T-cell (primary cell): ENCODE measurements at regions not wholly inside any gene's neighbourhood (a gene's known extent, or its start where the extent isn't known, plus 50 kb on each side); places are given as distances from the start of the nearest gene placed in this dataset.
"Not testable (repeated sequence)": the region's sequence is repeated elsewhere in the genome, so short reads cannot be mapped to it uniquely, and the experiment has no call there.

ENCODE experiments used
- ATAC-seq, 4 experiments: fragments of 200-7000 bp in 3 of 4; fragments of 150-1000 bp in 1 of 4; cut with Tn5 transposase; replicated peaks in 1 of 4; 1 replicate in 3 of 4; 2 replicates in 1 of 4; pipeline ENCODE4 v1.10.0; 2021; ENCODE audit warnings: moderate library complexity in 3 of 4, mild to moderate bottlenecking in 2 of 4, moderate number of reproducible peaks in 1 of 4
- CTCF ChIA-PET, 2 donors: fragments of 300-600 bp; sonication (Branson Sonifier 250); formaldehyde crosslinking; loops; one replicate each; lab custom pipeline; 2022; ENCODE audit warnings: antibody characterized with exemption in 2 of 2; lab: Charles Lee
- POLR2A ChIA-PET, 2 donors: fragments of 300-600 bp; sonication (Branson Sonifier 250); formaldehyde crosslinking; loops; one replicate each; lab custom pipeline; 2022; ENCODE audit warnings: antibody characterized with exemption in 2 of 2; lab: Charles Lee
- DNase-seq, 35 experiments: peaks; one replicate each; pipeline versions ENCODE4 v3.0.0 to v3.0.0-alpha.2; 2013 to 2023
- H3K27ac ChIP-seq: one replicate; pipeline ENCODE4 v1.5.1; 2013; ENCODE audit warnings: low read length
- H3K27me3 ChIP-seq, 2 experiments: replicated peaks in 1 of 2; 1 replicate in 1 of 2; 2 replicates in 1 of 2; pipeline versions ENCODE4 v1.6.1 to v1.7.0; 2013; ENCODE audit warnings: low read length in 1 of 2, mixed read lengths in 1 of 2; ENCODE audit not compliant: control insufficient read depth in 2 of 2, insufficient read depth in 2 of 2; ENCODE audit errors: extremely low read depth in 1 of 2
- H3K36me3 ChIP-seq, 2 donors: 1 replicate in 1 of 2; 2 replicates in 1 of 2; pipeline versions ENCODE4 v1.6.1 to v1.7.0; 2013; ENCODE audit warnings: low read length in 1 of 2; ENCODE audit not compliant: control insufficient read depth in 2 of 2, insufficient read depth in 1 of 2; ENCODE audit errors: extremely low read depth in 1 of 2
- H3K4me1 ChIP-seq, 2 experiments: 1 replicate in 1 of 2; 2 replicates in 1 of 2; pipeline versions ENCODE4 v1.6.1 to v1.7.0; 2013; ENCODE audit warnings: low read length in 2 of 2, mixed read lengths in 1 of 2; ENCODE audit not compliant: insufficient read depth in 2 of 2, control insufficient read depth in 1 of 2; ENCODE audit errors: extremely low read depth in 1 of 2
- H3K4me3 ChIP-seq, 2 donors: 1 replicate in 1 of 2; 2 replicates in 1 of 2; pipeline versions ENCODE4 v1.5.1 to v1.7.0; 2013; ENCODE audit warnings: mild to moderate bottlenecking in 2 of 2, low read length in 1 of 2, moderate library complexity in 1 of 2; ENCODE audit not compliant: control insufficient read depth in 1 of 2; ENCODE audit errors: extremely low read depth in 1 of 2
- H3K9me3 ChIP-seq: 2 replicates; pipeline ENCODE4 v1.7.0; 2013
- H3K27ac Mint-ChIP-seq, 2 donors: one replicate each; pipeline ENCODE4 v1.8.0; 2020 to 2021; ENCODE audit warnings: mild to moderate bottlenecking in 2 of 2, mixed read lengths in 2 of 2
- H3K27me3 Mint-ChIP-seq, 2 donors: one replicate each; pipeline ENCODE4 v1.8.0; 2021 to 2022; ENCODE audit warnings: mixed read lengths in 2 of 2
- H3K36me3 Mint-ChIP-seq: one replicate; pipeline ENCODE4 v1.8.0; 2021; ENCODE audit warnings: mixed read lengths
- H3K4me1 Mint-ChIP-seq, 3 donors: one replicate each; pipeline ENCODE4 v1.8.0; 2020 to 2022; ENCODE audit warnings: mixed read lengths in 3 of 3, mild to moderate bottlenecking in 1 of 3
- H3K4me3 Mint-ChIP-seq, 3 donors: one replicate each; pipeline ENCODE4 v1.8.0; 2020 to 2022; ENCODE audit warnings: mild to moderate bottlenecking in 3 of 3, mixed read lengths in 3 of 3, moderate library complexity in 3 of 3
- H3K9me3 Mint-ChIP-seq, 3 donors: one replicate each; pipeline ENCODE4 v1.8.0; 2020 to 2022; ENCODE audit warnings: mixed read lengths in 3 of 3
- WGBS: methylation state at CpG from one replicate; pipeline ENCODE4 v1.1.5; 2013; ENCODE audit warnings: missing lambda C conversion rate; ENCODE audit not compliant: insufficient coverage; 5-methylcytosine and 5-hydroxymethylcytosine counted together

- ChIA-PET POLR2A (no interaction called here), CTCF (no interaction called here)
- Mint-ChIP-seq H3K4me1 (no peaks in the 10 kb centered on the region), H3K36me3 (no peaks in the 10 kb centered on the region), H3K27ac (no peak overlapping the region), H3K4me3 (no peak overlapping the region), H3K27me3 (no peaks in the 10 kb centered on the region), H3K9me3 (peaks cover 5 to 10% (median 9%) of the 10 kb centered on the region in 3 donors)
- Histone ChIP-seq H3K4me3 (no peak overlapping the region), H3K36me3 (no peaks in the 10 kb centered on the region), H3K4me1 (no peaks in the 10 kb centered on the region), H3K27me3 (no peaks in the 10 kb centered on the region), H3K9me3 (no peaks in the 10 kb centered on the region), H3K27ac (no peak overlapping the region)
- WGBS: 82% methylated on average over 5 of the region's 6 CpGs
- no peak for ATAC-seq
- DNase-seq: no peak
Measured at GRCh38 chr2:41033127-41033526, 581.2 kb upstream of the SLC8A1 start.

- H3K27ac Mint-ChIP-seq: no peak overlapping the region
- ATAC-seq: no peak
- Histone ChIP-seq H3K4me3 (no peak overlapping the region), H3K27me3 (no peaks in the 10 kb centered on the region), H3K36me3 (no peaks in the 10 kb centered on the region), H3K27ac (no peak overlapping the region), H3K9me3 (no peaks in the 10 kb centered on the region), H3K4me1 (no peaks in the 10 kb centered on the region)
- H3K27me3 Mint-ChIP-seq: no peaks in the 10 kb centered on the region
- POLR2A ChIA-PET: no interaction called here
- no peaks in the 10 kb centered on the region for H3K36me3 Mint-ChIP-seq
- peaks cover 2 to 8% (median 7%) of the 10 kb centered on the region in 3 donors for H3K9me3 Mint-ChIP-seq
- H3K4me1 Mint-ChIP-seq: no peaks in the 10 kb centered on the region
- DNase-seq: no peak
- no peak overlapping the region for H3K4me3 Mint-ChIP-seq
- CTCF ChIA-PET: no interaction called here
Measured at GRCh38 chr2:41038408-41038807, 586.5 kb upstream of the SLC8A1 start.

GRCh38 chr2:41039750-41040149 lies 587.9 kb upstream of the SLC8A1 start:
- WGBS: 95% methylated on average over 7 of the region's 10 CpGs
- H3K9me3 ChIP-seq, CTCF ChIA-PET, H3K36me3 Mint-ChIP-seq, H3K4me1 Mint-ChIP-seq, H3K27ac Mint-ChIP-seq, H3K27me3 ChIP-seq, H3K27ac ChIP-seq, POLR2A ChIA-PET, H3K4me3 Mint-ChIP-seq, H3K27me3 Mint-ChIP-seq, H3K36me3 ChIP-seq, H3K4me1 ChIP-seq, H3K4me3 ChIP-seq, DNase-seq, ATAC-seq: not testable (repeated sequence)
- peaks cover 2 to 18% (median 7%) of the 10 kb centered on the region in 3 donors for H3K9me3 Mint-ChIP-seq

- peaks cover 2 to 18% (median 4%) of the 10 kb centered on the region in 3 donors for H3K9me3 Mint-ChIP-seq
- H3K36me3 Mint-ChIP-seq: no peaks in the 10 kb centered on the region
- H3K27ac Mint-ChIP-seq: no peak overlapping the region
Measured at GRCh38 chr2:41040782-41041520, 589.1 kb upstream of the SLC8A1 start.

GRCh38 chr2:41042343-41042742 lies 590.5 kb upstream of the SLC8A1 start:
- H3K27me3 ChIP-seq: no peaks in the 10 kb centered on the region
- H3K9me3 ChIP-seq: no peaks in the 10 kb centered on the region
- H3K4me3 ChIP-seq: no peak overlapping the region
- no peak overlapping the region for H3K4me3 Mint-ChIP-seq
- POLR2A ChIA-PET: no interaction called here
- H3K27ac Mint-ChIP-seq: no peak overlapping the region
- peaks cover 2 to 18% (median 3%) of the 10 kb centered on the region in 3 donors for H3K9me3 Mint-ChIP-seq
- no peaks in the 10 kb centered on the region for H3K27me3 Mint-ChIP-seq
- H3K4me1 Mint-ChIP-seq: no peaks in the 10 kb centered on the region
- H3K36me3 ChIP-seq: no peaks in the 10 kb centered on the region
- CTCF ChIA-PET: no interaction called here
- H3K27ac ChIP-seq: no peak overlapping the region
- H3K4me1 ChIP-seq: no peaks in the 10 kb centered on the region
- ATAC-seq (no peak), DNase-seq (no peak)
- no peaks in the 10 kb centered on the region for H3K36me3 Mint-ChIP-seq

More at GRCh38 chr2:41040782-41041520, 589.1 kb upstream of the SLC8A1 start:
- Histone ChIP-seq H3K27ac (no peak overlapping the region), H3K27me3 (no peaks in the 10 kb centered on the region), H3K36me3 (no peaks in the 10 kb centered on the region), H3K4me3 (no peak overlapping the region), H3K9me3 (no peaks in the 10 kb centered on the region), H3K4me1 (no peaks in the 10 kb centered on the region)
- no peak for DNase-seq
- Mint-ChIP-seq H3K4me3 (no peak overlapping the region), H3K27me3 (no peaks in the 10 kb centered on the region), H3K4me1 (no peaks in the 10 kb centered on the region)
- 72% methylated on average over 2 of the region's 6 CpGs for WGBS
- CTCF ChIA-PET: no interaction called here
- ATAC-seq: no peak
- POLR2A ChIA-PET: no interaction called here

- no peak for ATAC-seq
- Mint-ChIP-seq H3K4me1 (no peaks in the 10 kb centered on the region), H3K27me3 (no peaks in the 10 kb centered on the region), H3K27ac (no peak overlapping the region), H3K9me3 (peaks cover under 1 to 6% (median 4%) of the 10 kb centered on the region in 3 donors), H3K36me3 (no peaks in the 10 kb centered on the region), H3K4me3 (no peak overlapping the region)
- no peaks in the 10 kb centered on the region for H3K9me3 ChIP-seq
- DNase-seq: no peak
- H3K36me3 ChIP-seq: no peaks in the 10 kb centered on the region
- H3K4me1 ChIP-seq: no peaks in the 10 kb centered on the region
- ChIA-PET POLR2A (interaction anchor here in 1 of 2 donors (0.6 kb wide), 1 partner anchor 61 kb away, joined by 3 read pairs; no protein-coding TSS in a partner anchor), CTCF (no interaction called here)
- H3K4me3 ChIP-seq: no peak overlapping the region
- no peaks in the 10 kb centered on the region for H3K27me3 ChIP-seq
- no peak overlapping the region for H3K27ac ChIP-seq
Measured at GRCh38 chr2:41061356-41061755, 609.5 kb upstream of the SLC8A1 start.

GRCh38 chr2:41062336-41062735 lies 610.4 kb upstream of the SLC8A1 start:
- Mint-ChIP-seq H3K4me3 (no peak overlapping the region), H3K27me3 (no peaks in the 10 kb centered on the region), H3K27ac (no peak overlapping the region), H3K36me3 (no peaks in the 10 kb centered on the region), H3K9me3 (peaks cover 0 to 6% (median 4%) of the 10 kb centered on the region in 3 donors), H3K4me1 (no peaks in the 10 kb centered on the region)
- DNase-seq (no peak), ATAC-seq (no peak)
- ChIA-PET POLR2A (no interaction called here), CTCF (no interaction called here)
- Histone ChIP-seq H3K27ac (no peak overlapping the region), H3K36me3 (no peaks in the 10 kb centered on the region), H3K4me3 (no peak overlapping the region), H3K27me3 (no peaks in the 10 kb centered on the region), H3K9me3 (no peaks in the 10 kb centered on the region), H3K4me1 (no peaks in the 10 kb centered on the region)
- WGBS: 88% methylated on average over 1 of the region's 1 CpG
